Thymus (tissue), 11 donors: ENCODE measurements at regions not wholly inside any gene's neighbourhood (a gene's known extent, or its start where the extent isn't known, plus 50 kb on each side); places are given as distances from the start of the nearest gene placed in this dataset.

Experiments used
- DNase-seq, 9 donors: peaks; one replicate each; pipeline ENCODE4 v3.0.0-alpha.2; 2013; ENCODE audit warnings: low spot score in 9 of 9, low read depth in 6 of 9, missing footprints in 1 of 9
- H3K27ac ChIP-seq, 2 donors: one replicate each; pipeline ENCODE4 v1.5.1; 2013; ENCODE audit warnings: control low read depth in 1 of 2, low read depth in 1 of 2, low read length in 1 of 2, mild to moderate bottlenecking in 1 of 2, moderate library complexity in 1 of 2
- H3K27me3 ChIP-seq, 2 donors: one replicate each; pipeline ENCODE4 v1.5.1; 2013; ENCODE audit warnings: low read length in 1 of 2; ENCODE audit not compliant: control insufficient read depth in 2 of 2, insufficient read depth in 1 of 2
- H3K36me3 ChIP-seq, 2 donors: one replicate each; pipeline ENCODE4 v1.5.1; 2013; ENCODE audit warnings: low read length in 1 of 2, mild to moderate bottlenecking in 1 of 2, moderate library complexity in 1 of 2; ENCODE audit not compliant: control insufficient read depth in 2 of 2, insufficient read depth in 2 of 2
- H3K4me1 ChIP-seq, 2 donors: one replicate each; pipeline ENCODE4 v1.5.1; 2013; ENCODE audit warnings: low read length in 2 of 2; ENCODE audit not compliant: control insufficient read depth in 2 of 2, insufficient read depth in 2 of 2
- H3K4me3 ChIP-seq, 2 donors: one replicate each; pipeline ENCODE4 v1.5.1; 2013; ENCODE audit warnings: low read length in 2 of 2, control low read depth in 1 of 2, mild to moderate bottlenecking in 1 of 2
- H3K9me3 ChIP-seq, 2 donors: one replicate each; pipeline ENCODE4 v1.5.1; 2013; ENCODE audit warnings: low read length in 1 of 2, mild to moderate bottlenecking in 1 of 2; ENCODE audit not compliant: control insufficient read depth in 2 of 2, insufficient read depth in 1 of 2
- WGBS: extraction: QIAGEN DNeasy Blood & Tissue Kit; methylation state at CpG from one replicate; pipeline ENCODE4 v1.1.7; 2013; 5-methylcytosine and 5-hydroxymethylcytosine counted together
- donor health status: healthy.

- H3K27ac ChIP-seq: no peak overlapping the region
- WGBS: 93% methylated on average over 1 of the region's 1 CpG
- no peaks in the 10 kb centered on the region for H3K4me1 ChIP-seq
- no peak overlapping the region for H3K4me3 ChIP-seq
- no peaks in the 10 kb centered on the region for H3K9me3 ChIP-seq
- no peak for DNase-seq
- no peaks in the 10 kb centered on the region for H3K27me3 ChIP-seq
- H3K36me3 ChIP-seq: no peaks in the 10 kb centered on the region
Observed at GRCh38 chr16:64172226-64172625, 949.6 kb downstream of the CDH11 start.

GRCh38 chr16:64171632-64172031 is 950.2 kb downstream of the CDH11 start:
- Histone ChIP-seq H3K4me1 (no peaks in the 10 kb centered on the region), H3K4me3 (no peak overlapping the region), H3K27me3 (no peaks in the 10 kb centered on the region), H3K36me3 (no peaks in the 10 kb centered on the region), H3K9me3 (no peaks in the 10 kb centered on the region), H3K27ac (no peak overlapping the region)
- 89% methylated on average over 2 of the region's 2 CpGs for WGBS
- no peak for DNase-seq

DNA sequence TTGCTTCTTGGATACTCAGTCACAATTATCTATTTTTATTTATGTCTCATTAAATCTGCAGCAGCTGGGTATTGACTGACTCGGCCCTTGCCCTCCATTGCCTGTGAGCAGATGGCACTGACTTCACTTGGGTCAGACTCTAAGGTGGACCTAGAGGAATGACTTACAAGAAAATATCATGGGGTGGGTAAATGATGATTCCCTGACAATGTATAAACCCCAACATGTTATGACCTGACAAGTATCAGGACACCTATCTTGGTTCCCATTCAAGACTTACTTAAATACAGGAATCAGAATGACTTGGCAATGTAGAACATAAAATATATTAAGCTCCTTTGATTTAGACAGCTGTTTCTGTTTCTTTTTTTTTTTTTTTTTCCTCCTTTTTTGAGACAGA is 953.5 kb downstream of the CDH11 start:
- no peaks in the 10 kb centered on the region for H3K9me3 ChIP-seq
- WGBS: 94% methylated on average over 1 of the region's 1 CpG
- no peaks in the 10 kb centered on the region for H3K4me1 ChIP-seq
- no peak overlapping the region for H3K4me3 ChIP-seq
- DNase-seq: no peak
- H3K27ac ChIP-seq: no peak overlapping the region
- H3K36me3 ChIP-seq: no peaks in the 10 kb centered on the region
- no peaks in the 10 kb centered on the region for H3K27me3 ChIP-seq

GRCh38 chr16:64167936-64168335 is 953.9 kb downstream of the CDH11 start:
- WGBS: 88% methylated on average over 12 of the region's 12 CpGs

GRCh38 chr16:64165368-64165767 is 956.5 kb downstream of the CDH11 start:
- H3K27me3 ChIP-seq: no peaks in the 10 kb centered on the region
- no peaks in the 10 kb centered on the region for H3K4me1 ChIP-seq
- no peak overlapping the region for H3K27ac ChIP-seq
- H3K9me3 ChIP-seq: no peaks in the 10 kb centered on the region
- H3K4me3 ChIP-seq: no peak overlapping the region
- WGBS: 93% methylated on average over 7 of the region's 7 CpGs
- H3K36me3 ChIP-seq: no peaks in the 10 kb centered on the region
- peak in 1 of 9 donors; percentile 3 for DNase-seq

More at GRCh38 chr16:64167936-64168335, 953.9 kb downstream of the CDH11 start:
- no peak for DNase-seq
- H3K4me1 ChIP-seq: no peaks in the 10 kb centered on the region
- H3K4me3 ChIP-seq: no peak overlapping the region
- no peaks in the 10 kb centered on the region for H3K27me3 ChIP-seq
- no peaks in the 10 kb centered on the region for H3K36me3 ChIP-seq
- H3K9me3 ChIP-seq: no peaks in the 10 kb centered on the region
- no peak overlapping the region for H3K27ac ChIP-seq

DNA sequence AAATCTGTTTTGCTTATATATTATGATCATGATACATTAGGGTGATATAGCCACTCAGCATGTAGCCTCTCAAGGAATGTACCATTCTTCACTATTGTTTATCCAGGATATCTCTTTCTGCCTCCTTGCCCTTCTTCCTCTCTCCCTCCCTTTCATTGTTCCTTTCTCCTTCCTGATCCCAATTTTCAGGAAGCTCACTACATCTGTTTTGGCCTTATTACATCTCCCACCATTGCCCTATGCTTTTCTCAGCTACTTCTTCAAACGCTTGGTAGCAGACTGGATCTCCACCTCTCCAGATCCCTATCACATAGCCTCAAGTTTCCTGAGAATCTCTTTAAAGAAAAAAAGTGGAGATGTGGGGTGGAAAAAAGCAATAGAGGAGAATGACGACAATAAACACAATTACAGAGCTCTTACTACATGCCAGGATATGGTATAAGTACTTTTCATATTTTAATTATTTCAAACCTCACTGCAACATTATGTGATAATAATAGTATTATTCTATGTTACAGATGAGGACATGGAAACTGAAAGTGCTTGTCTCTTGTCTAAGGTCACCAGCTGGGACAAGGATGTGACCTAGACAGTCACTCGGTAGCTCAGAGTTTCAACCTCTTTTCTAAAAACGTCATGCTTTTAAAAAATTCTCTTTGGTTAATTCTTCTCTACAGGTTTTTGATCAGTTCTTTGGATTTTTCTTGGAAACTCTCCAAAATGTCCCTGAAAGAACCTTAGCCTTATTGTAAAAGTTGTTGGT is 959.1 kb downstream of the CDH11 start:
- H3K4me1 ChIP-seq: no peaks in the 10 kb centered on the region
- WGBS: 53% methylated on average over 4 of the region's 4 CpGs
- no peaks in the 10 kb centered on the region for H3K9me3 ChIP-seq
- H3K4me3 ChIP-seq: no peak overlapping the region
- H3K27me3 ChIP-seq: no peaks in the 10 kb centered on the region
- no peak for DNase-seq
- H3K27ac ChIP-seq: no peak overlapping the region
- H3K36me3 ChIP-seq: no peaks in the 10 kb centered on the region

DNA sequence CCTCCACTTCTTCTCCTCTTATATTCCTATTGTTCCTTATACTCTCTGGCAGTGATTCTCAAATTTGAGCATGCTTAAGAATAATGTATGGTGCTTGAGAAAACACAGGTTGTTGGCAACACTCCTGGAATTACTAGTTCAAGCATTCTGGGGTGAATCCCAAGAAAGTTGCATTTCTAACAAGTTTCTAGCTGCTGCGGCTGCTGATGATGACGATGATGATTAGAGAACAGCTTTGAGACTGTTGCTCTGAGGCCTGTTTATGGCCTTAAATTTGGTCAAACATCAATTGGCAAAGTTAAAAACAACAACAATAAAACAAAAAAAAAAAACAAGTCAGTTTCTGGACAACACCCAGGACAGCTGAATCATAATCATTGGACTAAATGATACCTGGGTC is 961.9 kb downstream of the CDH11 start:
- H3K4me1 ChIP-seq: no peaks in the 10 kb centered on the region
- no peaks in the 10 kb centered on the region for H3K36me3 ChIP-seq
- H3K4me3 ChIP-seq: no peak overlapping the region
- no peaks in the 10 kb centered on the region for H3K9me3 ChIP-seq
- DNase-seq: no peak
- no peaks in the 10 kb centered on the region for H3K27me3 ChIP-seq
- no peak overlapping the region for H3K27ac ChIP-seq
- 94% methylated on average over 2 of the region's 2 CpGs for WGBS

- H3K27me3 ChIP-seq: no peaks in the 10 kb centered on the region
- H3K4me3 ChIP-seq: no peak overlapping the region
- no peaks in the 10 kb centered on the region for H3K4me1 ChIP-seq
- H3K27ac ChIP-seq: no peak overlapping the region
- 95% methylated on average over 2 of the region's 2 CpGs for WGBS
- H3K36me3 ChIP-seq: no peaks in the 10 kb centered on the region
- DNase-seq: no peak
- H3K9me3 ChIP-seq: no peaks in the 10 kb centered on the region
Observed at GRCh38 chr16:64158941-64159588, 962.8 kb downstream of the CDH11 start.

DNA sequence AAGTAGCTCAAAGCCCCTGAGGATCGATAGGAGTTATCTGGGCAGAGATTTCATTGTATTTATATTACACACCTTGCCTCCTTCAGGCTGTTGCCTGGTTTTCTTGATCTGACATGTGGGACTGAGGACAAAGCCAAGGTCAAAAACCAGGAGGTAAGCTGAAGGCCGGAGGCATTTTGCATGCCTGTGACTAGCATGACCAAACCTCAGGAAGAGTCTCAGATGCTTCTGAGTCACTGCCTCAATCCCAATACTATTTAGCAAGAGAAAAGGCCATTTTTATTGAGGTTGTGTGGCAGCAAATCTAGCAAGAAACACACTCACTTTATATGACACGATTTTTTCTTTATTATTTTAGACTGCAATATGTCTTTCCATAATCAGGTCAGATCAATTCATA is 968.1 kb downstream of the CDH11 start:
- Histone ChIP-seq H3K27ac (no peak overlapping the region), H3K36me3 (no peaks in the 10 kb centered on the region), H3K27me3 (no peaks in the 10 kb centered on the region), H3K4me1 (no peaks in the 10 kb centered on the region), H3K4me3 (no peak overlapping the region), H3K9me3 (no peaks in the 10 kb centered on the region)
- no peak for DNase-seq
- WGBS: 94% methylated on average over 3 of the region's 3 CpGs
